GM12878 (cell line): ENCODE measurements at regions not wholly inside any gene's neighbourhood (a gene's known extent, or its start where the extent isn't known, plus 50 kb on each side); places are given as distances from the start of the nearest gene placed in this dataset.

ENCODE experiments used
- ATAC-seq: fragments of 200-7000 bp; cut with Tn5 transposase; 3 replicates; pipeline ENCODE4 v1.9.1; 2020; ENCODE audit warnings: mild to moderate bottlenecking, moderate library complexity
- BruUV-seq: library from RNA; stranded (reverse); fragments of 400-500 nt; replicated peaks from 2 replicates; lab custom pipeline; 2021; lab: Mats Ljungman, UMichigan
- CTCF ChIA-PET: fragments of 300-600 bp; sonication (Branson Sonifier 250); formaldehyde crosslinking; extraction: SDS; loops from one replicate; lab custom pipeline; 2021; ENCODE audit warnings: inconsistent platforms; lab: Yijun Ruan, JAX
- POLR2A ChIA-PET: fragments of 350-600 bp; formaldehyde crosslinking; extraction: SDS; loops from one replicate; lab custom pipeline; 2021; ENCODE audit warnings: inconsistent platforms; lab: Charles Lee
- RAD21 ChIA-PET: fragments of 300-600 bp; sonication (Branson Sonifier 250); formaldehyde crosslinking; loops from one replicate; lab custom pipeline; 2023; ENCODE audit warnings: antibody characterized with exemption; ENCODE audit not compliant: unreplicated experiment; lab: Charles Lee
- SMC1A ChIA-PET: fragments of 300-600 bp; sonication (Branson Sonifier 250); formaldehyde crosslinking; loops from one replicate; lab custom pipeline; 2023; ENCODE audit not compliant: unreplicated experiment, uncharacterized antibody; lab: Charles Lee
- DNase-seq: peaks from one replicate; pipeline ENCODE4 v3.0.0-alpha.2; 2011; ENCODE audit warnings: low read depth, low spot score
- FAIRE-seq: peaks from 3 replicates; lab custom pipeline; 2011; peaks lifted over from hg19 to GRCh38; lab: Jason Lieb, UNC
- H2AFZ ChIP-seq: 2 replicates; pipeline ENCODE4 v1.6.0; 2011; ENCODE audit warnings: low read depth, low read length, control low read depth; ENCODE audit not compliant: control insufficient read depth
- H3K27ac ChIP-seq: 2 replicates; pipeline ENCODE4 v1.5.1; 2011; ENCODE audit warnings: control low read depth; ENCODE audit not compliant: control insufficient read depth, insufficient read depth
- H3K27me3 ChIP-seq, 2 experiments: replicated peaks in 1 of 2; 2 replicates each; pipeline versions ENCODE4 v1.6.0 to v1.6.1; 2011; ENCODE audit warnings: low read length in 1 of 2; ENCODE audit not compliant: control insufficient read depth in 2 of 2, insufficient read depth in 2 of 2
- H3K36me3 ChIP-seq, 2 experiments: 2 replicates each; pipeline ENCODE4 v1.5.1; 2011; ENCODE audit warnings: low read length in 1 of 2; ENCODE audit not compliant: control insufficient read depth in 2 of 2, insufficient read depth in 2 of 2
- H3K4me1 ChIP-seq: 2 replicates; pipeline ENCODE4 v1.6.1; 2011; ENCODE audit warnings: mild to moderate bottlenecking, low read length, moderate library complexity, mixed read lengths; ENCODE audit not compliant: control insufficient read depth, insufficient read depth
- H3K4me2 ChIP-seq: 2 replicates; pipeline ENCODE4 v1.6.0; 2011; ENCODE audit warnings: control low read depth; ENCODE audit not compliant: control insufficient read depth, insufficient read depth
- H3K4me3 ChIP-seq: fragments of 200-600 bp; sonication (generic); 2 replicates; pipeline ENCODE4 v1.5.1; 2016
- H3K79me2 ChIP-seq: 2 replicates; pipeline ENCODE4 v1.6.0; 2011; ENCODE audit warnings: low read length; ENCODE audit not compliant: control insufficient read depth, insufficient read depth
- H3K9ac ChIP-seq: 2 replicates; pipeline ENCODE4 v1.8.0; 2011; ENCODE audit warnings: low read length, control low read depth, mixed read lengths; ENCODE audit not compliant: control insufficient read depth, insufficient read depth
- H3K9me3 ChIP-seq: replicated peaks from 3 replicates; pipeline ENCODE4 v1.5.1; 2011; ENCODE audit warnings: mild to moderate bottlenecking, low read length; ENCODE audit not compliant: control insufficient read depth, insufficient read depth
- H4K20me1 ChIP-seq: 2 replicates; pipeline ENCODE4 v1.6.0; 2011; ENCODE audit not compliant: control insufficient read depth, insufficient read depth
- CREB1 ChIP-seq: IDR thresholded peaks from 2 replicates; pipeline ENCODE4 v1.6.1; 2012; ENCODE audit warnings: low read depth, mild to moderate bottlenecking, inconsistent platforms
- IRF4 ChIP-seq: IDR thresholded peaks from 2 replicates; pipeline ENCODE4 v1.6.1; 2011; ENCODE audit warnings: low read depth, low read length
- KLF5 ChIP-seq: fragments of 450-650 bp; IDR thresholded peaks from 2 replicates; pipeline ENCODE4 v1.6.1; 2014; ENCODE audit warnings: mild to moderate bottlenecking; ENCODE audit not compliant: partially characterized antibody
- LARP7 ChIP-seq: fragments of 450-650 bp; IDR thresholded peaks from 2 replicates; pipeline ENCODE4 v1.6.1; 2017; ENCODE audit warnings: mild to moderate bottlenecking
- MAX ChIP-seq: IDR thresholded peaks from 2 replicates; pipeline ENCODE4 v1.6.1; 2012; ENCODE audit warnings: low read depth, low read length, improper control_type of control experiment
- NBN ChIP-seq: fragments of 450-650 bp; IDR thresholded peaks from 2 replicates; pipeline ENCODE4 v1.6.1; 2016
- NR2C1 ChIP-seq: fragments of 450-650 bp; IDR thresholded peaks from 2 replicates; pipeline ENCODE4 v1.6.1; 2017; ENCODE audit warnings: antibody characterized with exemption, mild to moderate bottlenecking, moderate library complexity
- NR2F1 ChIP-seq: fragments of 450-650 bp; conservative IDR thresholded peaks from 2 replicates; pipeline ENCODE4 v1.6.1; 2017; ENCODE audit warnings: mild to moderate bottlenecking
- PAX5 ChIP-seq: IDR thresholded peaks from 2 replicates; pipeline ENCODE4 v1.6.1; 2011; ENCODE audit warnings: low read depth, low read length, borderline replicate concordance
- PKNOX1 ChIP-seq: fragments of 450-650 bp; IDR thresholded peaks from 2 replicates; pipeline ENCODE4 v1.6.1; 2016; ENCODE audit warnings: mild to moderate bottlenecking
- POLR2A ChIP-seq: IDR thresholded peaks from 2 replicates; pipeline ENCODE4 v1.6.1; 2011; ENCODE audit warnings: low read depth, mild to moderate bottlenecking, low read length
- POLR2AphosphoS5 ChIP-seq: IDR thresholded peaks from 2 replicates; pipeline ENCODE4 v1.6.1; 2011; ENCODE audit warnings: mild to moderate bottlenecking, low read length, inconsistent platforms
- RAD21 ChIP-seq: IDR thresholded peaks from 2 replicates; pipeline ENCODE4 v1.6.1; 2011; ENCODE audit warnings: mild to moderate bottlenecking, low read depth, low read length, moderate library complexity; ENCODE audit not compliant: insufficient read depth
- SMAD5 ChIP-seq: IDR thresholded peaks from 2 replicates; pipeline ENCODE4 v1.6.1; 2016; ENCODE audit warnings: antibody characterized with exemption, low read depth
- WGBS: methylation state at CpG from one replicate; pipeline ENCODE4 v1.1.6; 2016; ENCODE audit warnings: low lambda C conversion rate; ENCODE audit not compliant: insufficient replicate concordance, insufficient coverage; ENCODE audit errors: missing lambda C conversion rate; 5-methylcytosine and 5-hydroxymethylcytosine counted together
- in situ Hi-C: fragments of 300-500 bp; cut with MboI; formaldehyde crosslinking; loops from 9 replicates; pipeline ENCODE4 v1.14.3; 2018; ENCODE audit warnings: mixed read lengths
- intact Hi-C: fragments of 100-400 bp; cut with micrococcal nuclease; formaldehyde crosslinking; loops from one replicate; pipeline ENCODE4 v1.14.2; 2022; ENCODE audit not compliant: unreplicated experiment

GRCh38 chr1:94683886-94684285, 136.3 kb upstream of the SLC44A3 start:
- no peak for ATAC-seq
- no peak for FAIRE-seq
- Histone ChIP-seq H3K9ac (no peak overlapping the region), H3K27ac (no peak overlapping the region), H3K79me2 (no peaks in the 10 kb centered on the region), H4K20me1 (no peaks in the 10 kb centered on the region), H3K27me3 (no peaks in the 10 kb centered on the region; a peak in 1 of 4 replicates), H2AFZ (no peak overlapping the region), H3K36me3 (no peaks in the 10 kb centered on the region), H3K9me3 (no peaks in the 10 kb centered on the region), H3K4me1 (no peaks in the 10 kb centered on the region), H3K4me2 (no peak overlapping the region), H3K4me3 (no peak overlapping the region)
- no peak for DNase-seq
- SMC1A ChIA-PET: no interaction called here
- TF ChIP-seq POLR2A: no peak
- no peak for TF ChIP-seq RAD21
- TF ChIP-seq POLR2AphosphoS5: no peak
- 16% methylated on average over 5 of the region's 6 CpGs for WGBS
- in situ Hi-C loops (no loop called here), intact Hi-C loops (no loop called here)
- RAD21 ChIA-PET: no interaction called here
- POLR2A ChIA-PET: no interaction called here
- no TSS peak for BruUV-seq
- CTCF ChIA-PET: no interaction called here

GRCh38 chr1:94680039-94680377, 138.4 kb upstream of the F3 start:
- POLR2A ChIA-PET: no interaction called here
- FAIRE-seq (no peak), ATAC-seq (no peak), DNase-seq (no peak)
- Histone ChIP-seq H3K27ac (no peak overlapping the region), H4K20me1 (no peaks in the 10 kb centered on the region), H3K9me3 (no peaks in the 10 kb centered on the region), H3K27me3 (no peaks in the 10 kb centered on the region; a peak in 1 of 4 replicates), H3K4me2 (no peak overlapping the region), H3K79me2 (no peaks in the 10 kb centered on the region), H3K4me1 (no peaks in the 10 kb centered on the region), H3K4me3 (no peak overlapping the region), H3K9ac (no peak overlapping the region), H3K36me3 (no peaks in the 10 kb centered on the region), H2AFZ (no peak overlapping the region)
- WGBS: 3% methylated on average over 3 of the region's 3 CpGs
- intact Hi-C loops (no loop called here), in situ Hi-C loops (no loop called here)
- SMC1A ChIA-PET: interaction anchor here (1.3 kb wide), 1 partner anchor 199 kb away, joined by 4 read pairs; no protein-coding TSS in a partner anchor
- RAD21 ChIA-PET: no interaction called here
- CTCF ChIA-PET: interaction anchor here (0.6 to 1.2 kb wide), 2 partner anchors 9 to 11 kb away, joined by 3 to 5 read pairs; no protein-coding TSS in a partner anchor
- BruUV-seq: no TSS peak
- TF ChIP-seq PKNOX1 (no peak), NR2F1 (no peak), SMAD5 (no peak), LARP7 (no peak), IRF4 (no peak), NBN (no peak), MAX (no peak), KLF5 (no peak), CREB1 (no peak), PAX5 (no peak), RAD21 (no peak), NR2C1 (no peak)
